Left lung (tissue), 4 donors: ENCODE measurements at regions not wholly inside any gene's neighbourhood (a gene's known extent, or its start where the extent isn't known, plus 50 kb on each side); places are given as distances from the start of the nearest gene placed in this dataset.

Experiments used
- ATAC-seq: fragments of 200-7000 bp; cut with Tn5 transposase; one replicate; pipeline ENCODE4 v1.9.1; 2020; ENCODE audit warnings: moderate library complexity
- DNase-seq, 4 donors: peaks; one replicate each; pipeline ENCODE4 v3.0.0-alpha.2; 2013 to 2020
- H3K27ac ChIP-seq, 2 donors: fragments of 200-600 bp; sonication (generic) in 1 of 2; one replicate each; pipeline versions ENCODE4 v1.5.0 to v1.8.0; 2020 to 2021
- H3K27me3 ChIP-seq, 2 donors: fragments of 200-600 bp; sonication (generic) in 1 of 2; one replicate each; pipeline versions ENCODE4 v1.5.0 to v1.8.0; 2020 to 2021
- H3K36me3 ChIP-seq, 2 donors: fragments of 200-600 bp; sonication (generic) in 1 of 2; one replicate each; pipeline versions ENCODE4 v1.5.0 to v1.8.0; 2020 to 2021
- H3K4me1 ChIP-seq, 2 donors: fragments of 200-600 bp; one replicate each; pipeline ENCODE4 v1.8.0; 2021
- H3K4me3 ChIP-seq, 2 donors: fragments of 200-600 bp; sonication (generic) in 1 of 2; one replicate each; pipeline versions ENCODE4 v1.5.0 to v1.8.0; 2020 to 2021; ENCODE audit warnings: mild to moderate bottlenecking in 1 of 2
- H3K9me3 ChIP-seq, 2 donors: fragments of 200-600 bp; sonication (generic) in 1 of 2; one replicate each; pipeline versions ENCODE4 v1.5.0 to v1.8.0; 2020 to 2021
- intact Hi-C, 2 donors: fragments of 100-400 bp; cut with DNase I; formaldehyde crosslinking; loops; one replicate each; pipeline versions ENCODE4 v1.11.2 to v1.14.2; 2022
- TF ChIP-seq, protein P1 (sequence below), 2 donors: fragments of 200-600 bp; sonication (generic) in 1 of 2; IDR thresholded peaks; one replicate each; pipeline versions ENCODE4 v1.5.0 to v1.8.0; 2021; ENCODE audit warnings: antibody characterized with exemption in 2 of 2
- donor health status: DM: no; HTN: yes; CAD: no.
- donor health status: DM: no; HTN: no; CAD: no.

DNA sequence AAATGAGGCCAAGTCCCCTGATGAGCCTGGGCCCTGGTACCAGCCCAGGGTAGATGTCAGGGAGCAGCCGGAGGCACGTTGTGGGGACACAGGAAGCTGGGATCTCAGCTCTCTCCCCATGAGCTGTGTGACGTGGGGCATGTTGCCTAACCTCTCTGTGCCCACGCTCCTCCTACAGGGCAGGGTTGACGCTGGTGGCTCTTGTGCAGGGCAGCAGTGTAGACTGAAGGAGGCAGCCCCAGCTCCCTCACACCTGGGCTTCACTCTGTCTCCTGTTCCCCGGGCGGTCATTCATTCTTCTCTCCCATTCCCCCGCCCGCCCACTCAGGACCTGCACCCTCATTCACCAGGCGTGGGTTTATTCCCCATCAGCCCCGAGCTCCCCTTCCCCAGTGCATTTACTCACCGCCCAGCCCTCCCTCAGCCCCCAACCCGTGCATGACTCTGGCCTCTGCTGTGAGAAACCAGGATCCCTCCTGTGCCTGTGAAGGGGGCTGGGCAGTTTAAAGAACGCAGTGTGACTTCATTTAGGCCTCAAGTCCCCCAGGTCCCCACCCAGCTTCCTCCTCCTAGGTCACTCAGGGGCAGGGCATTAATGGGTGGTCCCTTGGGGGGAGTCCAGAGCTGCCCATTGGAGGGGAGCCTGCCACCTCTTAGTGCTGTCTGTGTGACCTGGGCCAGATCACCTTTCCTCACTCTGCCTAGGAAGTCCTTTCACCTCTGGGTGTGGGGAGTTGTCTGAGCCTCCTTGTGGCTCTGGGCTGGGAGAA is 285.7 kb downstream of the PTPRU start:
- Histone ChIP-seq H3K36me3 (no peaks in the 10 kb centered on the region), H3K27me3 (peaks cover 0 to 64% of the 10 kb centered on the region in 2 donors), H3K4me1 (no peaks in the 10 kb centered on the region), H3K9me3 (no peaks in the 10 kb centered on the region), H3K4me3 (no peak overlapping the region), H3K27ac (no peak overlapping the region)
- no peak for DNase-seq
- TF ChIP-seq, protein P1, sequence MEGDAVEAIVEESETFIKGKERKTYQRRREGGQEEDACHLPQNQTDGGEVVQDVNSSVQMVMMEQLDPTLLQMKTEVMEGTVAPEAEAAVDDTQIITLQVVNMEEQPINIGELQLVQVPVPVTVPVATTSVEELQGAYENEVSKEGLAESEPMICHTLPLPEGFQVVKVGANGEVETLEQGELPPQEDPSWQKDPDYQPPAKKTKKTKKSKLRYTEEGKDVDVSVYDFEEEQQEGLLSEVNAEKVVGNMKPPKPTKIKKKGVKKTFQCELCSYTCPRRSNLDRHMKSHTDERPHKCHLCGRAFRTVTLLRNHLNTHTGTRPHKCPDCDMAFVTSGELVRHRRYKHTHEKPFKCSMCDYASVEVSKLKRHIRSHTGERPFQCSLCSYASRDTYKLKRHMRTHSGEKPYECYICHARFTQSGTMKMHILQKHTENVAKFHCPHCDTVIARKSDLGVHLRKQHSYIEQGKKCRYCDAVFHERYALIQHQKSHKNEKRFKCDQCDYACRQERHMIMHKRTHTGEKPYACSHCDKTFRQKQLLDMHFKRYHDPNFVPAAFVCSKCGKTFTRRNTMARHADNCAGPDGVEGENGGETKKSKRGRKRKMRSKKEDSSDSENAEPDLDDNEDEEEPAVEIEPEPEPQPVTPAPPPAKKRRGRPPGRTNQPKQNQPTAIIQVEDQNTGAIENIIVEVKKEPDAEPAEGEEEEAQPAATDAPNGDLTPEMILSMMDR (IDR thresholded peaks at IDR 0.05), result no peak
- no peak for ATAC-seq
- intact Hi-C loops, result no loop called here

DNA sequence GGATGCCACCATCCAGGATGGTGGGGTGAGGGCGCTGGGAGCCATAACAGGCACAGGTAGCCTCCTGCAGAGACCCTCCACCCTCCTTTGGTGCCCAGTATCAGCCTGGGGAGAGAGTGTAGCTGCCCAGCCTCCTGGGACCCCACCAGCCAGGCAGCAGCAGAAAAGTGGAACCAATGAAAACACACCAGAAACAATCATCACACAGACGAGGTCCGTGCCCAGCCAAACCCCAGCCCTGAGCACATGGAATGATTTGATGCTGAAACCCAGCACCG is 285.1 kb downstream of the PTPRU start:
- ATAC-seq, result no peak
- DNase-seq, result no peak
- H3K9me3 ChIP-seq, result no peaks in the 10 kb centered on the region
- no peaks in the 10 kb centered on the region for H3K36me3 ChIP-seq
- intact Hi-C loops, result no loop called here
- H3K4me3 ChIP-seq, result no peak overlapping the region
- H3K27me3 ChIP-seq, result peaks cover 0 to 60% of the 10 kb centered on the region in 2 donors
- H3K27ac ChIP-seq, result no peak overlapping the region
- TF ChIP-seq, protein P1 (IDR thresholded peaks at IDR 0.05), result no peak
- H3K4me1 ChIP-seq, result no peaks in the 10 kb centered on the region

DNA sequence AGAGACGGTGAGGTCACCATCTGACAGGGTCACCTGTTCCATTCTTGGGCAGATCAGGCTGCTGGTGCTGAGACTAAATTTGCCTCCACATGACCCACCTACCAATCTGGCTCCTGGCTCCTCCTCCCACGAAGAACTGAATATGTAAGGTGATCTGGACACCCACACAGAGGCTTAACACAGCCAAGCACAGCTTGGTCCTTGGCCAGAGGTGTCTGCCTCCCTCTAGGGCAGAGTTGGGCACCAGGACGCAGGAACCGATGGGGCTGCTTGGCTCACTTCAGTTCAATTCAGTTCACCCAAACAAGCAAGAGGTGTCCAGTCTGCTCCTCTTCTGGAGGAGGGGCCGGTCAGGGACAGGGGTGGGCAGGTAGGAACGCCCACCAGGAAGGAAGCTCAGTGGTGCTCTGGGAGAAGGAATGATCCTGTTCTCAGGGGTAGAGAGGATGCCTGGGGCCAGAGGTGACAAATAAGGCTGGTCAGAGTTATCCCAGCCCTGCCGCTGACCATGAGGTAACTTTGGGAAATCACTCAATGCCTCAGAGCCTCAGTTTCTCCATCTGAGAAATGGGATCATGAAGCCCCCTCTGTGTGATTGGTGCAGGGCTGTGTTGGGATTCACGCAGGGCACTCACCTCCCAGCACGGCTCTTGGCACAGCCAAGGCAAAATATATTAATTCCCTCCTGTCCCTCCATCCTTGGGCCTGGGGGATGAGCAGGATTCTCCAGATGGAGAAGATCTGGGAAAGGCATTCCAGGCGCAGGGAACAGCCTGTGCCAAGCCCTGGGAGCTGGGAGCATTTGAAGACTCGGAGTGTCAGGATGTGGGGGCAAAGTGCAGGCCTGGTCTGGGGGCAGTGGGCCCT is 284.5 kb downstream of the PTPRU start:
- DNase-seq (no peak), ATAC-seq (no peak)
- H3K9me3 ChIP-seq, result no peaks in the 10 kb centered on the region
- TF ChIP-seq, protein P1 (IDR thresholded peaks at IDR 0.05), result no peak
- no peaks in the 10 kb centered on the region for H3K4me1 ChIP-seq
- no peak overlapping the region for H3K27ac ChIP-seq
- peaks cover 0 to 57% of the 10 kb centered on the region in 2 donors for H3K27me3 ChIP-seq
- intact Hi-C loops, result no loop called here
- no peaks in the 10 kb centered on the region for H3K36me3 ChIP-seq
- H3K4me3 ChIP-seq, result no peak overlapping the region

DNA sequence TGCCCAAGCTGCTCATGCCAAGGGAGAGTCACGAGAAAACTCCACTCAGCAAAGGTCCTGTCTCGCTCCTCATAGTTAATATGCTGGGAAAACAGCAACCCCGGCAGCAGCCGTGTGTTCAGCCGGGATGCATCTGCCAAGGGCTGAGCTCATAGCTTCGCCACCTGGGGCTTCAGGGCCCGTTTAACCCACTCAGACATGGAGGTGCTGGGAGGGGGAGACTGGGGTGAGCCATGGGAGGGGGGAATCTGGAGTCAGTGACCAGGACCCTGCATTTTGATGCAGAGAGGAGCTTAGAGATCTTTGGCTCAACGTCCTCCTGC is 283.4 kb downstream of the PTPRU start:
- DNase-seq (peak in 1 of 4 donors; percentile 5), ATAC-seq (no peak)
- Histone ChIP-seq H3K27ac (no peak overlapping the region), H3K27me3 (peaks cover 0 to 56% of the 10 kb centered on the region in 2 donors), H3K4me3 (no peak overlapping the region), H3K9me3 (no peaks in the 10 kb centered on the region), H3K4me1 (no peaks in the 10 kb centered on the region), H3K36me3 (no peaks in the 10 kb centered on the region)
- intact Hi-C loops, result no loop called here
- TF ChIP-seq, protein P1 (IDR thresholded peaks at IDR 0.05), result no peak

DNA sequence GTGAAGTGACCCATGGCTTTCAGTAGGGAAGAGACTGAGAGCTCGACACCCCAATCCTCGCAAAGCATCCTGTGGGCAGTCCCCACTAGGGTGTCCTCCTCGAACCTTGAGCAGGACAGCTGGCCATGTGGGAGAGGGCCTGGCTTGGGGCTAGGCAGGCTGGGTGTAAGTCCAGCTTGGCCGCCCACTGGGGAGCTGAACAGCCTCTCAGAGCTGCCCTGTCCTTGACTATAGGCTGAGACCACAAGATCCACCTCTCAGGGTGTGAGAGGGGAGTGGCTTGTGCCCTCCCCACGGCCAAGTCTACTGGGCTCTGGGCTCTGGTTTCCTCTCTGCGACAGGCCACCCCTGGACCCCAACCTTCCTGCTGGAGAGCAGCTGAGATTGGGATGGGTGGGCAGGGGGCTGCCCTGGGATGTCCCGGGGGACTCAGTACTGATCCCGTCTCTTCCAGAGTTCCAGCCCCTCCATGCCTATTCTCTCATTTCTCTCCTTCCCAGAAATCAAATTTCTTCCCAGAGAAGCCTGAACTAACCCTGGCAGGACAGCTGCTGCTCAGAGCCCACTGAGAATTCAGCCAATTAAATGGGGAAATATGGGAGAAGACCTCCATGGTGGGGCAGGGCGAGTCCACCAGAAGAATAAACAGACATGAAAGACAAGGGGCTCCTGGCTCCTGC is 282.9 kb downstream of the PTPRU start:
- H3K9me3 ChIP-seq, result no peaks in the 10 kb centered on the region
- H3K27me3 ChIP-seq, result peaks cover 0 to 53% of the 10 kb centered on the region in 2 donors
- DNase-seq (no peak), ATAC-seq (no peak)
- no peak overlapping the region for H3K4me3 ChIP-seq
- TF ChIP-seq, protein P1 (IDR thresholded peaks at IDR 0.05), result no peak
- no peaks in the 10 kb centered on the region for H3K36me3 ChIP-seq
- intact Hi-C loops, result no loop called here
- H3K4me1 ChIP-seq, result no peaks in the 10 kb centered on the region
- no peak overlapping the region for H3K27ac ChIP-seq
